CD4-positive, alpha-beta T cell treated with Interleukin-21 for 1 hour (primary cell): ENCODE measurements at regions not wholly inside any gene's neighbourhood (a gene's known extent, or its start where the extent isn't known, plus 50 kb on each side); places are given as distances from the start of the nearest gene placed in this dataset.

ENCODE experiments used
- DNase-seq: peaks from one replicate; pipeline ENCODE4 v3.0.0-alpha.2; 2020

- no peak for DNase-seq
Observed at GRCh38 chr1:87791931-87792740, 463.5 kb downstream of the LMO4 start.

- DNase-seq = no peak
Observed at GRCh38 chr1:87794788-87795614, 466.3 kb downstream of the LMO4 start.

GRCh38 chr1:87795615-87796337 is 467.1 kb downstream of the LMO4 start:
- no peak for DNase-seq

GRCh38 chr1:87796471-87796901 is 467.8 kb downstream of the LMO4 start:
- DNase-seq = no peak

- no peak for DNase-seq
Observed at GRCh38 chr1:87799451-87799850, 470.8 kb downstream of the LMO4 start.

GRCh38 chr1:87800006-87800405 is 471.3 kb downstream of the LMO4 start:
- no peak for DNase-seq

- no peak for DNase-seq
Observed at GRCh38 chr1:87803375-87803774, 474.7 kb downstream of the LMO4 start.

GRCh38 chr1:87804128-87804527 is 475.4 kb downstream of the LMO4 start:
- no peak for DNase-seq

- no peak for DNase-seq
Observed at GRCh38 chr1:87805666-87806378, 477.1 kb downstream of the LMO4 start.

GRCh38 chr1:87806379-87807094 is 477.9 kb downstream of the LMO4 start:
- DNase-seq = no peak

- DNase-seq = no peak
Observed at GRCh38 chr1:87810166-87810565, 481.5 kb downstream of the LMO4 start.

- DNase-seq = no peak
Observed at GRCh38 chr1:87812871-87813577, 484.3 kb downstream of the LMO4 start.

- DNase-seq = no peak
Observed at GRCh38 chr1:87814573-87814972, 485.9 kb downstream of the LMO4 start.

- no peak for DNase-seq
Observed at GRCh38 chr1:87816646-87817045, 488.0 kb downstream of the LMO4 start.

- no peak for DNase-seq
Observed at GRCh38 chr1:87820668-87821334, 492.1 kb downstream of the LMO4 start.

- DNase-seq = no peak
Observed at GRCh38 chr1:87821335-87821697, 492.6 kb downstream of the LMO4 start.

- peak; percentile 18 for DNase-seq
Observed at GRCh38 chr1:87826681-87827251, 498.1 kb downstream of the LMO4 start.

- DNase-seq = no peak
Observed at GRCh38 chr1:87829360-87829759, 500.7 kb downstream of the LMO4 start.

GRCh38 chr1:87830432-87830978 is 501.8 kb downstream of the LMO4 start:
- DNase-seq = no peak

GRCh38 chr1:87833166-87833565 is 504.5 kb downstream of the LMO4 start:
- no peak for DNase-seq
